HepG2 (cell line): ENCODE measurements at regions not wholly inside any gene's neighbourhood (a gene's known extent, or its start where the extent isn't known, plus 50 kb on each side); places are given as distances from the start of the nearest gene placed in this dataset.

Source experiments
- HNF4A ChIP-seq: sonication (generic); formaldehyde crosslinking; IDR thresholded peaks from 2 replicates; pipeline ENCODE4 v1.4.0; 2020; ENCODE audit warnings: missing genetic modification reagents
- NR3C1 ChIP-seq: sonication (generic); formaldehyde crosslinking; IDR thresholded peaks from 2 replicates; pipeline ENCODE4 v1.4.0; 2020; ENCODE audit warnings: missing genetic modification reagents
- RXRB ChIP-seq: IDR thresholded peaks from 2 replicates; pipeline ENCODE4 v1.6.1; 2016; ENCODE audit warnings: borderline replicate concordance, missing genetic modification reagents, missing compliant biosample characterization
- SIN3B ChIP-seq: fragments of 150-350 bp; IDR thresholded peaks from 2 replicates; pipeline ENCODE4 v1.6.1; 2014; ENCODE audit warnings: low read length
- ZNF207 ChIP-seq: fragments of 450-650 bp; IDR thresholded peaks from 2 replicates; pipeline ENCODE4 v1.6.1; 2016; ENCODE audit warnings: antibody characterized with exemption, borderline replicate concordance
- TF ChIP-seq, protein P1 (sequence below): sonication (generic); formaldehyde crosslinking; IDR thresholded peaks from 2 replicates; pipeline ENCODE4 v1.5.0; 2020; ENCODE audit warnings: mild to moderate bottlenecking, missing genetic modification reagents
- TF ChIP-seq, protein P2 (sequence below): sonication (generic); formaldehyde crosslinking; IDR thresholded peaks from 2 replicates; pipeline ENCODE4 v1.5.0; 2020; ENCODE audit warnings: mild to moderate bottlenecking, missing genetic modification reagents, moderate library complexity
- TF ChIP-seq, protein P3 (sequence below): sonication (generic); formaldehyde crosslinking; IDR thresholded peaks from 2 replicates; pipeline ENCODE4 v1.4.0; 2020; ENCODE audit warnings: missing genetic modification reagents
- TF ChIP-seq, protein P4 (sequence below): sonication (generic); formaldehyde crosslinking; IDR thresholded peaks from 2 replicates; pipeline ENCODE4 v1.8.0; 2022; ENCODE audit warnings: mild to moderate bottlenecking, missing genetic modification reagents, moderate library complexity

DNA sequence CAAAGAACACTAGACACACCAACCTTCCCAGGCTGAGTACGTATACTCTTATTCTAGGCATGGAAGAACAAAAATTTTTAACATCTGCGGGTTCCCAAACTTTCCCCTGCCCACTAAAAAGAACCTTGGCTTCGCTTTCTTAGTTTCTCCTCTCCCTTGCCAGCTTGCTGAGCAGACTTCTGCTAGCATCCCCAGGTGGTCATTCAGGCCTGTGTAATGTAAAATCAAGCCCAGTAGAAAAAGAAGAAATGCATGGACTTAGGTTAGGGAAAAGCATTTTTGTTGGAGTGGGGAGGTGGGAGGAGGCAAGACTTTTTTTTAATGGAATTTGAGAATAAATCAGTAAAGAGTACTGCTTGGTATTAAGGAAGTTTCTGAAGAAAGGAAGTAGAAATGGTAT, 331.0 kb upstream of the TLE4 start:
- TF ChIP-seq NR3C1 (CRISPR knock-in tag) (no peak), SIN3B (no peak), ZNF207 (no peak), RXRB (CRISPR knock-in tag) (no peak), HNF4A (CRISPR knock-in tag) (no peak)
- TF ChIP-seq, protein P1, sequence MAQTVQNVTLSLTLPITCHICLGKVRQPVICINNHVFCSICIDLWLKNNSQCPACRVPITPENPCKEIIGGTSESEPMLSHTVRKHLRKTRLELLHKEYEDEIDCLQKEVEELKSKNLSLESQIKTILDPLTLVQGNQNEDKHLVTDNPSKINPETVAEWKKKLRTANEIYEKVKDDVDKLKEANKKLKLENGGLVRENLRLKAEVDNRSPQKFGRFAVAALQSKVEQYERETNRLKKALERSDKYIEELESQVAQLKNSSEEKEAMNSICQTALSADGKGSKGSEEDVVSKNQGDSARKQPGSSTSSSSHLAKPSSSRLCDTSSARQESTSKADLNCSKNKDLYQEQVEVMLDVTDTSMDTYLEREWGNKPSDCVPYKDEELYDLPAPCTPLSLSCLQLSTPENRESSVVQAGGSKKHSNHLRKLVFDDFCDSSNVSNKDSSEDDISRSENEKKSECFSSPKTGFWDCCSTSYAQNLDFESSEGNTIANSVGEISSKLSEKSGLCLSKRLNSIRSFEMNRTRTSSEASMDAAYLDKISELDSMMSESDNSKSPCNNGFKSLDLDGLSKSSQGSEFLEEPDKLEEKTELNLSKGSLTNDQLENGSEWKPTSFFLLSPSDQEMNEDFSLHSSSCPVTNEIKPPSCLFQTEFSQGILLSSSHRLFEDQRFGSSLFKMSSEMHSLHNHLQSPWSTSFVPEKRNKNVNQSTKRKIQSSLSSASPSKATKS = no peak
- TF ChIP-seq, protein P2, sequence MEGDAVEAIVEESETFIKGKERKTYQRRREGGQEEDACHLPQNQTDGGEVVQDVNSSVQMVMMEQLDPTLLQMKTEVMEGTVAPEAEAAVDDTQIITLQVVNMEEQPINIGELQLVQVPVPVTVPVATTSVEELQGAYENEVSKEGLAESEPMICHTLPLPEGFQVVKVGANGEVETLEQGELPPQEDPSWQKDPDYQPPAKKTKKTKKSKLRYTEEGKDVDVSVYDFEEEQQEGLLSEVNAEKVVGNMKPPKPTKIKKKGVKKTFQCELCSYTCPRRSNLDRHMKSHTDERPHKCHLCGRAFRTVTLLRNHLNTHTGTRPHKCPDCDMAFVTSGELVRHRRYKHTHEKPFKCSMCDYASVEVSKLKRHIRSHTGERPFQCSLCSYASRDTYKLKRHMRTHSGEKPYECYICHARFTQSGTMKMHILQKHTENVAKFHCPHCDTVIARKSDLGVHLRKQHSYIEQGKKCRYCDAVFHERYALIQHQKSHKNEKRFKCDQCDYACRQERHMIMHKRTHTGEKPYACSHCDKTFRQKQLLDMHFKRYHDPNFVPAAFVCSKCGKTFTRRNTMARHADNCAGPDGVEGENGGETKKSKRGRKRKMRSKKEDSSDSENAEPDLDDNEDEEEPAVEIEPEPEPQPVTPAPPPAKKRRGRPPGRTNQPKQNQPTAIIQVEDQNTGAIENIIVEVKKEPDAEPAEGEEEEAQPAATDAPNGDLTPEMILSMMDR = no peak
- TF ChIP-seq, protein P3, sequence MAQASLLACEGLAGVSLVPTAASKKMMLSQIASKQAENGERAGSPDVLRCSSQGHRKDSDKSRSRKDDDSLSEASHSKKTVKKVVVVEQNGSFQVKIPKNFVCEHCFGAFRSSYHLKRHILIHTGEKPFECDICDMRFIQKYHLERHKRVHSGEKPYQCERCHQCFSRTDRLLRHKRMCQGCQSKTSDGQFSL (CRISPR knock-in tag) = no peak
- TF ChIP-seq, protein P4, sequence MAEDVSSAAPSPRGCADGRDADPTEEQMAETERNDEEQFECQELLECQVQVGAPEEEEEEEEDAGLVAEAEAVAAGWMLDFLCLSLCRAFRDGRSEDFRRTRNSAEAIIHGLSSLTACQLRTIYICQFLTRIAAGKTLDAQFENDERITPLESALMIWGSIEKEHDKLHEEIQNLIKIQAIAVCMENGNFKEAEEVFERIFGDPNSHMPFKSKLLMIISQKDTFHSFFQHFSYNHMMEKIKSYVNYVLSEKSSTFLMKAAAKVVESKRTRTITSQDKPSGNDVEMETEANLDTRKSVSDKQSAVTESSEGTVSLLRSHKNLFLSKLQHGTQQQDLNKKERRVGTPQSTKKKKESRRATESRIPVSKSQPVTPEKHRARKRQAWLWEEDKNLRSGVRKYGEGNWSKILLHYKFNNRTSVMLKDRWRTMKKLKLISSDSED (CRISPR knock-in tag) = no peak
